Keratinocyte (primary cell): ENCODE measurements at regions not wholly inside any gene's neighbourhood (a gene's known extent, or its start where the extent isn't known, plus 50 kb on each side); places are given as distances from the start of the nearest gene placed in this dataset.

ENCODE experiments used
- DNase-seq: peaks from one replicate; pipeline ENCODE4 v3.0.0-alpha.2; 2011; ENCODE audit warnings: low read depth, missing footprints, low spot score
- FAIRE-seq: peaks from 2 replicates; lab custom pipeline; 2011; peaks lifted over from hg19 to GRCh38; lab: Jason Lieb, UNC
- H2AFZ ChIP-seq: 2 replicates; pipeline ENCODE4 v1.6.0; 2012; ENCODE audit warnings: low read length, control low read depth, inconsistent platforms; ENCODE audit not compliant: control insufficient read depth
- H3K27ac ChIP-seq: 2 replicates; pipeline ENCODE4 v1.5.1; 2011; ENCODE audit warnings: low read length; ENCODE audit not compliant: control insufficient read depth, insufficient read depth
- H3K27me3 ChIP-seq: 3 replicates; pipeline ENCODE4 v1.6.0; 2011; ENCODE audit warnings: low read length; ENCODE audit not compliant: control insufficient read depth, insufficient read depth; ENCODE audit errors: extremely low read depth
- H3K36me3 ChIP-seq, 2 experiments: 2 replicates in 1 of 2; 3 replicates in 1 of 2; pipeline ENCODE4 v1.5.1; 2011; ENCODE audit warnings: low read length in 2 of 2, mild to moderate bottlenecking in 1 of 2; ENCODE audit not compliant: control insufficient read depth in 2 of 2, insufficient read depth in 2 of 2; ENCODE audit errors: extremely low read depth in 1 of 2
- H3K4me1 ChIP-seq: 3 replicates; pipeline ENCODE4 v1.5.1; 2011; ENCODE audit warnings: low read length; ENCODE audit not compliant: control insufficient read depth, insufficient read depth; ENCODE audit errors: extremely low read depth
- H3K4me2 ChIP-seq: 3 replicates; pipeline ENCODE4 v1.6.0; 2011; ENCODE audit warnings: low read depth, low read length; ENCODE audit not compliant: control insufficient read depth, insufficient read depth; ENCODE audit errors: extremely low read depth
- H3K4me3 ChIP-seq, 3 experiments: fragments of 200-600 bp in 1 of 3; sonication (generic) in 1 of 3; 2 replicates in 2 of 3; 3 replicates in 1 of 3; pipeline ENCODE4 v1.5.1; 2011 to 2016; ENCODE audit warnings: low read length in 3 of 3, mild to moderate bottlenecking in 3 of 3, control low read depth in 2 of 3, inconsistent platforms in 1 of 3, low read depth in 1 of 3, mixed read lengths in 1 of 3, mixed run types in 1 of 3, moderate library complexity in 1 of 3; ENCODE audit not compliant: control insufficient read depth in 2 of 3, insufficient read depth in 2 of 3; ENCODE audit errors: extremely low read depth in 1 of 3
- H3K79me2 ChIP-seq: 2 replicates; pipeline ENCODE4 v1.6.0; 2012; ENCODE audit warnings: low read length; ENCODE audit not compliant: control insufficient read depth, insufficient read depth
- H3K9ac ChIP-seq: 3 replicates; pipeline ENCODE4 v1.6.0; 2011; ENCODE audit warnings: low read length; ENCODE audit not compliant: control insufficient read depth, insufficient read depth; ENCODE audit errors: extremely low read depth
- H3K9me1 ChIP-seq: 3 replicates; pipeline ENCODE4 v1.6.0; 2011; ENCODE audit warnings: low read length; ENCODE audit not compliant: control insufficient read depth, insufficient read depth; ENCODE audit errors: extremely low read depth
- H3K9me3 ChIP-seq: 2 replicates; pipeline ENCODE4 v1.5.1; 2012; ENCODE audit warnings: low read depth, low read length; ENCODE audit not compliant: control insufficient read depth
- H4K20me1 ChIP-seq: 3 replicates; pipeline ENCODE4 v1.6.0; 2011; ENCODE audit warnings: low read length; ENCODE audit not compliant: control insufficient read depth, insufficient read depth; ENCODE audit errors: extremely low read depth
- EZH2 ChIP-seq: IDR thresholded peaks from one replicate; pipeline ENCODE4 v1.6.1; 2012; ENCODE audit warnings: inconsistent platforms, mild to moderate bottlenecking, low read length, moderate library complexity
- dilution Hi-C: fragments of 300-500 bp; cut with MboI; formaldehyde crosslinking; loops from one replicate; pipeline ENCODE4 v1.7.0; 2020; ENCODE audit warnings: low sequenced_read_pairs; ENCODE audit not compliant: extremely low pct_ligation_motif_present
- TF ChIP-seq, protein P1 (sequence below), 3 experiments: IDR thresholded peaks in 1 of 3; conservative IDR thresholded peaks in 1 of 3; optimal IDR thresholded peaks in 1 of 3; 2 replicates in 2 of 3; 3 replicates in 1 of 3; pipeline versions ENCODE3 to v1.5.1; 2011; ENCODE audit warnings: low read length in 3 of 3, mild to moderate bottlenecking in 3 of 3, moderate library complexity in 2 of 3, control low read depth in 1 of 3, inconsistent platforms in 1 of 3; ENCODE audit not compliant: insufficient read depth in 2 of 3; ENCODE audit errors: extremely low read depth in 1 of 3

DNA sequence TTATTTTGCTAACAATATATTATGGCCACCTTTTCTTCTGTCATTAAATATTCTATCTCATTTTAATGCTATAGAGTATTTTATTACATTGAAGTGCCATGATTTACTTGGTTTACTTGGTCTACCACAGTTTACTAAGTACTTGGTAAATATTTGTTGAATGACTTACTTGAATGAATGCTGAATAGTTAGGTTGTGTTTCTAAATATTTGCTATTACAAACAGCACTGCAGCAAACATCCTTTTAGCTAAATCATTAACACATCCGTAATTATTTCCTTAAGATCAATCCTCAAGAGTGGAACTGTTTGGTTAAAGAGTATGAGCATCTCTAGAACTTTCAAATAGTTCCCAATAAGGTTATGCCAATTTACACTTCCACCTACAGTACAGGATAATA, 318.7 kb downstream of the MYCN start:
- Histone ChIP-seq H4K20me1 (no peaks in the 10 kb centered on the region), H3K9ac (no peak overlapping the region), H3K4me2 (no peak overlapping the region), H3K27ac (no peak overlapping the region), H2AFZ (no peak overlapping the region), H3K79me2 (no peaks in the 10 kb centered on the region), H3K36me3 (no peaks in the 10 kb centered on the region), H3K9me3 (no peaks in the 10 kb centered on the region), H3K4me3 (no peak overlapping the region), H3K9me1 (no peaks in the 10 kb centered on the region), H3K4me1 (no peaks in the 10 kb centered on the region), H3K27me3 (no peaks in the 10 kb centered on the region)
- DNase-seq (no peak), FAIRE-seq (no peak)
- TF ChIP-seq, protein P1, sequence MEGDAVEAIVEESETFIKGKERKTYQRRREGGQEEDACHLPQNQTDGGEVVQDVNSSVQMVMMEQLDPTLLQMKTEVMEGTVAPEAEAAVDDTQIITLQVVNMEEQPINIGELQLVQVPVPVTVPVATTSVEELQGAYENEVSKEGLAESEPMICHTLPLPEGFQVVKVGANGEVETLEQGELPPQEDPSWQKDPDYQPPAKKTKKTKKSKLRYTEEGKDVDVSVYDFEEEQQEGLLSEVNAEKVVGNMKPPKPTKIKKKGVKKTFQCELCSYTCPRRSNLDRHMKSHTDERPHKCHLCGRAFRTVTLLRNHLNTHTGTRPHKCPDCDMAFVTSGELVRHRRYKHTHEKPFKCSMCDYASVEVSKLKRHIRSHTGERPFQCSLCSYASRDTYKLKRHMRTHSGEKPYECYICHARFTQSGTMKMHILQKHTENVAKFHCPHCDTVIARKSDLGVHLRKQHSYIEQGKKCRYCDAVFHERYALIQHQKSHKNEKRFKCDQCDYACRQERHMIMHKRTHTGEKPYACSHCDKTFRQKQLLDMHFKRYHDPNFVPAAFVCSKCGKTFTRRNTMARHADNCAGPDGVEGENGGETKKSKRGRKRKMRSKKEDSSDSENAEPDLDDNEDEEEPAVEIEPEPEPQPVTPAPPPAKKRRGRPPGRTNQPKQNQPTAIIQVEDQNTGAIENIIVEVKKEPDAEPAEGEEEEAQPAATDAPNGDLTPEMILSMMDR (optimal IDR thresholded peaks at IDR 0.05 in 1 of 3, IDR thresholded peaks at IDR 0.05 in 1 of 3, conservative IDR thresholded peaks at IDR 0.05 in 1 of 3; ENCODE audit: extremely low read depth in 1 of 3, insufficient read depth in 2 of 3, low read length in 3 of 3), result no peak
- TF ChIP-seq EZH2, result no peak
- dilution Hi-C loops, result no loop called here

- dilution Hi-C loops, result no loop called here
- Histone ChIP-seq H2AFZ (no peak overlapping the region), H3K36me3 (no peaks in the 10 kb centered on the region), H3K4me2 (no peak overlapping the region), H3K9me3 (no peaks in the 10 kb centered on the region), H3K27ac (no peak overlapping the region), H3K9me1 (no peaks in the 10 kb centered on the region), H3K4me3 (no peak overlapping the region), H3K4me1 (no peaks in the 10 kb centered on the region), H3K79me2 (no peaks in the 10 kb centered on the region), H3K27me3 (no peaks in the 10 kb centered on the region), H3K9ac (no peak overlapping the region), H4K20me1 (no peaks in the 10 kb centered on the region)
- no peak for FAIRE-seq
- no peak for DNase-seq
- no peak for TF ChIP-seq EZH2
- TF ChIP-seq, protein P1 (optimal IDR thresholded peaks at IDR 0.05 in 1 of 3, IDR thresholded peaks at IDR 0.05 in 1 of 3, conservative IDR thresholded peaks at IDR 0.05 in 1 of 3; ENCODE audit: extremely low read depth in 1 of 3, insufficient read depth in 2 of 3, low read length in 3 of 3), result no peak
These were observed 318.0 kb downstream of the MYCN start for GRCh38 chr2:16258350-16258749.
